GM23338 (cell line): ENCODE measurements at regions not wholly inside any gene's neighbourhood (a gene's known extent, or its start where the extent isn't known, plus 50 kb on each side); places are given as distances from the start of the nearest gene placed in this dataset.

Experiments used
- ATAC-seq: fragments of 200-7000 bp; cut with Tn5 transposase; 3 replicates; pipeline ENCODE4 v1.9.1; 2020
- DNase-seq: peaks from one replicate; pipeline ENCODE4 v3.0.0-alpha.2; 2015; ENCODE audit warnings: low spot score
- H2AFZ ChIP-seq: fragments of 200-600 bp; sonication (generic); 2 replicates; pipeline ENCODE4 v1.8.0; 2016; ENCODE audit warnings: antibody characterized with exemption, mild to moderate bottlenecking, moderate library complexity
- H3F3A ChIP-seq: fragments of 200-600 bp; sonication (generic); replicated peaks from 2 replicates; pipeline ENCODE4 v1.8.0; 2017; ENCODE audit warnings: antibody characterized with exemption, mixed run types, low read depth
- H3K27ac ChIP-seq: fragments of 200-600 bp; sonication (generic); 2 replicates; pipeline ENCODE4 v1.6.1; 2016; ENCODE audit warnings: low read depth
- H3K27me3 ChIP-seq: fragments of 200-600 bp; sonication (generic); 2 replicates; pipeline ENCODE4 v1.8.0; 2016; ENCODE audit warnings: mild to moderate bottlenecking, mixed run types, moderate library complexity; ENCODE audit not compliant: insufficient read depth
- H3K36me3 ChIP-seq: fragments of 200-600 bp; sonication (generic); 2 replicates; pipeline ENCODE4 v1.8.0; 2016; ENCODE audit warnings: mild to moderate bottlenecking; ENCODE audit not compliant: insufficient read depth
- H3K4me1 ChIP-seq: fragments of 200-600 bp; sonication (generic); 2 replicates; pipeline ENCODE4 v1.8.0; 2016; ENCODE audit warnings: mild to moderate bottlenecking, moderate library complexity; ENCODE audit not compliant: insufficient read depth
- H3K4me2 ChIP-seq: fragments of 200-600 bp; sonication (generic); 2 replicates; pipeline ENCODE4 v1.7.1; 2017; ENCODE audit warnings: mixed run types
- H3K4me3 ChIP-seq: fragments of 200-600 bp; sonication (generic); 2 replicates; pipeline ENCODE4 v1.6.1; 2016; ENCODE audit warnings: mixed run types
- H3K79me2 ChIP-seq: fragments of 200-600 bp; sonication (generic); replicated peaks from 2 replicates; pipeline ENCODE4 v1.8.0; 2017; ENCODE audit warnings: mild to moderate bottlenecking; ENCODE audit not compliant: insufficient read depth
- H3K9me2 ChIP-seq: fragments of 200-600 bp; sonication (generic); 2 replicates; pipeline ENCODE4 v1.8.0; 2017; ENCODE audit not compliant: insufficient read depth
- H4K20me1 ChIP-seq: fragments of 200-600 bp; sonication (generic); replicated peaks from 2 replicates; pipeline ENCODE4 v1.8.0; 2017; ENCODE audit warnings: mild to moderate bottlenecking; ENCODE audit not compliant: insufficient read depth
- H3K27ac Mint-ChIP-seq: 2 replicates; pipeline ENCODE4 v1.8.0; 2020; ENCODE audit warnings: inconsistent platforms, mild to moderate bottlenecking, moderate library complexity, mixed read lengths
- H3K27me3 Mint-ChIP-seq: 3 replicates; pipeline ENCODE4 v1.8.0; 2022; ENCODE audit warnings: low read depth, mild to moderate bottlenecking, moderate library complexity, mixed read lengths, inconsistent platforms; ENCODE audit not compliant: insufficient read depth, poor library complexity
- H3K36me3 Mint-ChIP-seq: 3 replicates; pipeline ENCODE4 v1.8.0; 2021; ENCODE audit warnings: low read depth, mild to moderate bottlenecking, inconsistent platforms, moderate library complexity, mixed read lengths
- H3K4me1 Mint-ChIP-seq: 3 replicates; pipeline ENCODE4 v1.8.0; 2020; ENCODE audit warnings: mild to moderate bottlenecking, inconsistent platforms, mixed read lengths
- H3K4me3 Mint-ChIP-seq: 3 replicates; pipeline ENCODE4 v1.8.0; 2021; ENCODE audit warnings: moderate library complexity, mild to moderate bottlenecking, inconsistent platforms, mixed read lengths
- H3K9me3 Mint-ChIP-seq: 3 replicates; pipeline ENCODE4 v1.8.0; 2020; ENCODE audit warnings: moderate library complexity, mild to moderate bottlenecking, inconsistent platforms, mixed read lengths
- CREB1 ChIP-seq: fragments of 250-450 bp; sonication (Bioruptor Pico); IDR thresholded peaks from 2 replicates; pipeline ENCODE4 v1.5.0; 2020; ENCODE audit warnings: low read depth, mild to moderate bottlenecking, moderate library complexity
- CTCF ChIP-seq, 2 experiments: fragments of 200-600 bp in 1 of 2; sonication (generic) in 1 of 2; conservative IDR thresholded peaks; 2 replicates each; pipeline versions ENCODE4 v1.5.1 to v1.6.1; 2016 to 2017; ENCODE audit warnings: antibody characterized with exemption in 2 of 2, low read depth in 2 of 2, mild to moderate bottlenecking in 2 of 2, moderate library complexity in 1 of 2
- ETS1 ChIP-seq: IDR thresholded peaks from 2 replicates; pipeline ENCODE4 v1.6.1; 2016; ENCODE audit warnings: antibody characterized with exemption
- EZH2 ChIP-seq: fragments of 200-600 bp; sonication (generic); IDR thresholded peaks from one replicate; pipeline ENCODE4 v1.8.0; 2017; ENCODE audit warnings: antibody characterized with exemption, mild to moderate bottlenecking, low read depth; ENCODE audit not compliant: unreplicated experiment
- EZH2phosphoT487 ChIP-seq: fragments of 200-600 bp; sonication (generic); IDR thresholded peaks from one replicate; pipeline ENCODE4 v1.8.1; 2018; ENCODE audit warnings: antibody characterized with exemption; ENCODE audit not compliant: unreplicated experiment
- JUNB ChIP-seq: IDR thresholded peaks from one replicate; pipeline ENCODE4 v1.6.1; 2016; ENCODE audit warnings: antibody characterized with exemption; ENCODE audit not compliant: unreplicated experiment
- NANOG ChIP-seq: IDR thresholded peaks from 2 replicates; pipeline ENCODE4 v1.6.1; 2016; ENCODE audit warnings: antibody characterized with exemption, borderline replicate concordance
- POLR2AphosphoS5 ChIP-seq: IDR thresholded peaks from 2 replicates; pipeline ENCODE4 v1.6.1; 2016; ENCODE audit warnings: antibody characterized with exemption, low read depth
- REST ChIP-seq: IDR thresholded peaks from one replicate; pipeline ENCODE4 v1.6.1; 2018; ENCODE audit warnings: antibody characterized with exemption; ENCODE audit not compliant: unreplicated experiment
- STAT1 ChIP-seq: IDR thresholded peaks from one replicate; pipeline ENCODE4 v1.6.1; 2016; ENCODE audit warnings: antibody characterized with exemption; ENCODE audit not compliant: unreplicated experiment
- ZNF114 ChIP-seq: fragments of 250-450 bp; sonication (Bioruptor Pico); IDR thresholded peaks from 2 replicates; pipeline ENCODE4 v1.5.0; 2020; ENCODE audit warnings: mild to moderate bottlenecking, moderate library complexity
- ZNF331 ChIP-seq: fragments of 250-450 bp; sonication (Bioruptor Pico); IDR thresholded peaks from 2 replicates; pipeline ENCODE4 v1.5.0; 2020; ENCODE audit warnings: low read depth, mild to moderate bottlenecking, moderate library complexity
- ZNF462 ChIP-seq: fragments of 250-450 bp; sonication (Bioruptor Pico); IDR thresholded peaks from 2 replicates; pipeline ENCODE4 v1.5.0; 2020; ENCODE audit warnings: mild to moderate bottlenecking, moderate library complexity

DNA sequence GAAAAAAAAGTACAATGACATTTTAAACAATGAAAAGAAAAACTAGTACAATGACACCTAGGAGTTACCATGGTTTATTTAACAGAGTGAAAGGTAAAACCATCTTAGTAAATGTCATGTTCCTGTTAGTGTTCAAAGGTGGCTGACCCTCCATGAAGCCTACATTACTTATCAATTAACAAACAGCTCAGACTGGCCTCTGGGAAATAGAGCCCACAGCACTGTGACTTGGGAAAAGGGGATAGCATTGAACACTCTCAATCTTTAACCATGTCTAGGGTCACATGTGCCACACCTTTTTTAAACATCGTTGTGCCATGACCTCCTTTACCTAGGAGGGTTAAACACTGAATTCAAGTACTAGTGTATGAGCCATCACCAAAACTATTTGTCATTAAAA is 106.3 kb upstream of the SOX5 start:
- no peak overlapping the region for H3K4me3 Mint-ChIP-seq
- H3K36me3 Mint-ChIP-seq: no peaks in the 10 kb centered on the region
- no peaks in the 10 kb centered on the region for H3K9me2 ChIP-seq
- H3K4me1 Mint-ChIP-seq: no peaks in the 10 kb centered on the region
- DNase-seq (no peak), ATAC-seq (no peak)
- TF ChIP-seq ETS1: no peak
- no peak for TF ChIP-seq ZNF114 (CRISPR knock-in tag)
- TF ChIP-seq CREB1 (CRISPR knock-in tag): no peak
- no peak for TF ChIP-seq CTCF (conservative IDR thresholded peaks at IDR 0.05; ENCODE audit: low read depth in 2 of 2)
- TF ChIP-seq STAT1: no peak
- TF ChIP-seq ZNF331 (CRISPR knock-in tag): no peak
- no peak for TF ChIP-seq EZH2
- TF ChIP-seq NANOG: no peak
- no peak for TF ChIP-seq ZNF462
- no peak for TF ChIP-seq JUNB
- no peak for TF ChIP-seq POLR2AphosphoS5
- TF ChIP-seq REST: no peak
- TF ChIP-seq EZH2phosphoT487: no peak
- H3K27ac Mint-ChIP-seq: no peak overlapping the region
- no peak overlapping the region for H3K27ac ChIP-seq
- H3K4me3 ChIP-seq: no peak overlapping the region
- H2AFZ ChIP-seq: no peak overlapping the region
- H3F3A ChIP-seq: no peaks in the 10 kb centered on the region
- H3K4me1 ChIP-seq: no peaks in the 10 kb centered on the region
- no peaks in the 10 kb centered on the region for H3K36me3 ChIP-seq
- H3K9me3 Mint-ChIP-seq: no peaks in the 10 kb centered on the region
- H3K4me2 ChIP-seq: no peak overlapping the region
- H3K27me3 ChIP-seq: no peaks in the 10 kb centered on the region
- H3K27me3 Mint-ChIP-seq: no peaks in the 10 kb centered on the region
- H4K20me1 ChIP-seq: no peaks in the 10 kb centered on the region
- H3K79me2 ChIP-seq: no peaks in the 10 kb centered on the region
